Endothelial cell of umbilical vein (primary cell): ENCODE measurements at regions not wholly inside any gene's neighbourhood (a gene's known extent, or its start where the extent isn't known, plus 50 kb on each side); places are given as distances from the start of the nearest gene placed in this dataset.
A peak's percentile ranks its signal among the peaks of the same experiment; 100 is the strongest.

Source experiments
- BruUV-seq: library from RNA; stranded (reverse); fragments of 400-500 nt; replicated peaks from 2 replicates; lab custom pipeline; 2021; lab: Mats Ljungman, UMichigan
- CTCF ChIA-PET: fragments of 300-600, 350-600 bp; sonication (Branson Sonifier 250); formaldehyde crosslinking; loops from one replicate; lab custom pipeline; 2021; ENCODE audit warnings: antibody characterized with exemption, inconsistent platforms; lab: Charles Lee
- POLR2A ChIA-PET: fragments of 300-600, 350-600 bp; sonication (Branson Sonifier 250); formaldehyde crosslinking; loops from one replicate; lab custom pipeline; 2021; ENCODE audit warnings: antibody characterized with exemption, inconsistent platforms; lab: Charles Lee
- DNase-seq: peaks from one replicate; pipeline ENCODE4 v3.0.0-alpha.2; 2011; ENCODE audit warnings: low read depth, low spot score
- FAIRE-seq: peaks from 2 replicates; lab custom pipeline; 2011; peaks lifted over from hg19 to GRCh38; lab: Jason Lieb, UNC
- H2AFZ ChIP-seq: 2 replicates; pipeline ENCODE4 v1.6.0; 2012; ENCODE audit warnings: low read depth, low read length, control low read depth, inconsistent platforms
- H3K27ac ChIP-seq: 2 replicates; pipeline ENCODE4 v1.5.1; 2011; ENCODE audit warnings: low read depth, mild to moderate bottlenecking, control low read depth, low read length, moderate library complexity; ENCODE audit not compliant: insufficient read depth
- H3K27me3 ChIP-seq, 2 experiments: 2 replicates each; pipeline versions ENCODE4 v1.6.0 to v1.6.1; 2011; ENCODE audit warnings: low read length in 2 of 2, mixed read lengths in 1 of 2; ENCODE audit not compliant: control insufficient read depth in 2 of 2, insufficient read depth in 2 of 2
- H3K36me3 ChIP-seq, 2 experiments: 2 replicates in 1 of 2; 3 replicates in 1 of 2; pipeline ENCODE4 v1.5.1; 2011; ENCODE audit warnings: low read length in 2 of 2, mild to moderate bottlenecking in 1 of 2, moderate library complexity in 1 of 2; ENCODE audit not compliant: control insufficient read depth in 2 of 2, insufficient read depth in 2 of 2; ENCODE audit errors: extremely low read depth in 1 of 2
- H3K4me1 ChIP-seq: 3 replicates; pipeline ENCODE4 v1.5.1; 2011; ENCODE audit warnings: mild to moderate bottlenecking, low read length; ENCODE audit not compliant: control insufficient read depth, insufficient read depth; ENCODE audit errors: extremely low read depth
- H3K4me2 ChIP-seq: 2 replicates; pipeline ENCODE4 v1.6.1; 2011; ENCODE audit warnings: low read length, control low read depth, mixed read lengths; ENCODE audit not compliant: insufficient read depth
- H3K4me3 ChIP-seq, 3 experiments: fragments of 200-600 bp in 1 of 3; sonication (generic), shearing (Covaris generic) in 1 of 3; replicated peaks in 1 of 3; 2 replicates each; pipeline ENCODE4 v1.5.1; 2011 to 2016; ENCODE audit warnings: control low read depth in 3 of 3, low read length in 3 of 3, mild to moderate bottlenecking in 2 of 3, inconsistent platforms in 1 of 3, low read depth in 1 of 3, moderate library complexity in 1 of 3; ENCODE audit not compliant: insufficient read depth in 1 of 3
- H3K79me2 ChIP-seq: 2 replicates; pipeline ENCODE4 v1.6.0; 2012; ENCODE audit warnings: low read length, inconsistent platforms; ENCODE audit not compliant: control insufficient read depth, insufficient read depth
- H3K9ac ChIP-seq: replicated peaks from 2 replicates; pipeline ENCODE3; 2011; ENCODE audit warnings: low read length, control low read depth; ENCODE audit not compliant: insufficient read depth; ENCODE audit errors: extremely low read depth
- H3K9me1 ChIP-seq: replicated peaks from 3 replicates; pipeline ENCODE4 v1.6.0; 2011; ENCODE audit warnings: mild to moderate bottlenecking, low read length; ENCODE audit not compliant: control insufficient read depth, insufficient read depth; ENCODE audit errors: extremely low read depth
- H3K9me3 ChIP-seq: replicated peaks from 2 replicates; pipeline ENCODE4 v1.5.1; 2012; ENCODE audit warnings: low read length, inconsistent platforms; ENCODE audit not compliant: control insufficient read depth, insufficient read depth
- H4K20me1 ChIP-seq: replicated peaks from 2 replicates; pipeline ENCODE3; 2011; ENCODE audit warnings: mild to moderate bottlenecking, low read length; ENCODE audit not compliant: control insufficient read depth, insufficient read depth; ENCODE audit errors: extremely low read depth
- EZH2 ChIP-seq: IDR thresholded peaks from 2 replicates; pipeline ENCODE4 v1.6.1; 2012; ENCODE audit warnings: borderline replicate concordance, low read depth, mild to moderate bottlenecking, moderate library complexity, low read length, inconsistent platforms; ENCODE audit not compliant: severe bottlenecking
- FOS ChIP-seq: IDR thresholded peaks from 2 replicates; pipeline ENCODE4 v1.6.1; 2011; ENCODE audit warnings: mild to moderate bottlenecking, low read length, moderate library complexity, borderline replicate concordance; ENCODE audit not compliant: insufficient read depth
- GATA2 ChIP-seq: IDR thresholded peaks from 2 replicates; pipeline ENCODE4 v1.7.0; 2011; ENCODE audit warnings: low read depth, mild to moderate bottlenecking, moderate library complexity, mixed read lengths, low read length; ENCODE audit not compliant: insufficient read length, insufficient read depth
- JUN ChIP-seq: IDR thresholded peaks from 2 replicates; pipeline ENCODE4 v1.6.1; 2011; ENCODE audit warnings: borderline replicate concordance, low read depth; ENCODE audit not compliant: insufficient read length, insufficient read depth
- MYC ChIP-seq: IDR thresholded peaks from one replicate; pipeline ENCODE4 v1.6.1; 2011; ENCODE audit warnings: mild to moderate bottlenecking, low read depth, low read length
- POLR2A ChIP-seq: IDR thresholded peaks from 2 replicates; pipeline ENCODE4 v1.6.1; 2012; ENCODE audit warnings: low read depth, mild to moderate bottlenecking, control low read depth, low read length
- POLR2AphosphoS5 ChIP-seq: IDR thresholded peaks from 2 replicates; pipeline ENCODE4 v1.6.1; 2012; ENCODE audit warnings: low read depth, mild to moderate bottlenecking, control low read depth, low read length, moderate library complexity; ENCODE audit not compliant: insufficient read depth
- dilution Hi-C: fragments of 300-500 bp; cut with MboI; formaldehyde crosslinking; loops from one replicate; pipeline ENCODE4 v1.15.0; 2019; ENCODE audit warnings: low sequenced_read_pairs; ENCODE audit not compliant: extremely low pct_ligation_motif_present
- intact Hi-C: fragments of 100-400 bp; cut with micrococcal nuclease; formaldehyde crosslinking; loops from one replicate; pipeline ENCODE4 v1.10.0; 2022
- TF ChIP-seq, protein P1 (sequence below), 2 donors: IDR thresholded peaks; 1 replicate in 1 of 2; 2 replicates in 1 of 2; pipeline ENCODE4 v1.5.1; 2011; ENCODE audit warnings: low read length in 2 of 2, mild to moderate bottlenecking in 2 of 2, moderate library complexity in 2 of 2, control low read depth in 1 of 2, inconsistent platforms in 1 of 2, low read depth in 1 of 2; ENCODE audit not compliant: insufficient read depth in 1 of 2; ENCODE audit errors: extremely low read depth in 1 of 2
- TF ChIP-seq, protein P2 (sequence below): IDR thresholded peaks from 2 replicates; pipeline ENCODE4 v1.6.1; 2011; ENCODE audit not compliant: insufficient read depth, insufficient read length

DNA sequence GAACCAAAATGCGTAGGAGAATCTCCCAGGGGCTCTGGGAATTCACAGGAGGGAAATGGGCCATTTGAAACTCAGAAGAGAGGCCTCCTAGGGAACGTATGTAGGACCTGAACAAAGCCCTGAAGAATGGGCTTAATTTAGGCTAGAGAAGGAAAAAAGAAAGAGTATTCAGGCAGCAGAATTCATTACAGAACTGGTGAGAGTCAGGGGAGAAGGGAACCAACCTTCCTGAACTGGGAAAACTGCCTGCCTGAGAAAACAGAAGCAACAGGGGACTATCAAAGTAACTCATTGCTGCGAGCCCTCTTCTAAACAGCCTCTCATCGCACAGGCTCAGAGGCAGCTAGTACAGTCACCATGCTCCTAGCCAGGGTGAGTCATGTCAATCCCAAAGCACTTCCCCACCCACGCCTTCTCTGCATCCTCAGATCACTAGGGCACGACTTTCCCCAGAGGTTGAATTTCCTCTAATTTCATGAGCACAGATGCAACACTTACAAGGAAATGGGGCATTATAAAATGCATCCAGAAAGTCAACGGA lies 98.1 kb downstream of the ADSS2 start:
- CTCF ChIA-PET, result interaction anchor here (0.7 to 1.2 kb wide), 2 partner anchors 9 to 54 kb away, joined by 3 read pairs; no protein-coding TSS in a partner anchor

More for the DNA sequence above, 98.1 kb downstream of the ADSS2 start:
- H2AFZ ChIP-seq, result peak overlapping the region; percentile 17
- H3K27ac ChIP-seq, result peak overlapping the region; percentile 72
- no peaks in the 10 kb centered on the region for H3K79me2 ChIP-seq
- POLR2A ChIA-PET, result no interaction called here
- DNase-seq (peak; percentile 98), FAIRE-seq (peak; percentile 96)
- H3K9me1 ChIP-seq, result no peaks in the 10 kb centered on the region
- intact Hi-C loops, result loop anchor here (1.0 kb wide), 1 partner anchor 98 kb away; the partner anchor contains the start of gene ADSS2
- H3K4me3 ChIP-seq, result no peak overlapping the region
- H3K27me3 ChIP-seq, result no peaks in the 10 kb centered on the region
- BruUV-seq, result TSS peak; percentile 75
- H3K9ac ChIP-seq, result peak overlapping the region; percentile 37
- no peaks in the 10 kb centered on the region for H4K20me1 ChIP-seq
- no peaks in the 10 kb centered on the region for H3K36me3 ChIP-seq
- peaks cover 39% of the 10 kb centered on the region for H3K4me1 ChIP-seq
- TF ChIP-seq GATA2, result peak; percentile 49
- TF ChIP-seq, protein P1, sequence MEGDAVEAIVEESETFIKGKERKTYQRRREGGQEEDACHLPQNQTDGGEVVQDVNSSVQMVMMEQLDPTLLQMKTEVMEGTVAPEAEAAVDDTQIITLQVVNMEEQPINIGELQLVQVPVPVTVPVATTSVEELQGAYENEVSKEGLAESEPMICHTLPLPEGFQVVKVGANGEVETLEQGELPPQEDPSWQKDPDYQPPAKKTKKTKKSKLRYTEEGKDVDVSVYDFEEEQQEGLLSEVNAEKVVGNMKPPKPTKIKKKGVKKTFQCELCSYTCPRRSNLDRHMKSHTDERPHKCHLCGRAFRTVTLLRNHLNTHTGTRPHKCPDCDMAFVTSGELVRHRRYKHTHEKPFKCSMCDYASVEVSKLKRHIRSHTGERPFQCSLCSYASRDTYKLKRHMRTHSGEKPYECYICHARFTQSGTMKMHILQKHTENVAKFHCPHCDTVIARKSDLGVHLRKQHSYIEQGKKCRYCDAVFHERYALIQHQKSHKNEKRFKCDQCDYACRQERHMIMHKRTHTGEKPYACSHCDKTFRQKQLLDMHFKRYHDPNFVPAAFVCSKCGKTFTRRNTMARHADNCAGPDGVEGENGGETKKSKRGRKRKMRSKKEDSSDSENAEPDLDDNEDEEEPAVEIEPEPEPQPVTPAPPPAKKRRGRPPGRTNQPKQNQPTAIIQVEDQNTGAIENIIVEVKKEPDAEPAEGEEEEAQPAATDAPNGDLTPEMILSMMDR (IDR thresholded peaks at IDR 0.05; ENCODE audit: extremely low read depth in 1 of 2, insufficient read depth in 1 of 2, low read depth in 1 of 2, low read length in 2 of 2), result no peak
- TF ChIP-seq EZH2, result no peak
- TF ChIP-seq MYC, result no peak
- TF ChIP-seq, protein P2, sequence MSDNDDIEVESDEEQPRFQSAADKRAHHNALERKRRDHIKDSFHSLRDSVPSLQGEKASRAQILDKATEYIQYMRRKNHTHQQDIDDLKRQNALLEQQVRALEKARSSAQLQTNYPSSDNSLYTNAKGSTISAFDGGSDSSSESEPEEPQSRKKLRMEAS, result no peak
- peak; percentile 99 for TF ChIP-seq FOS
- peak; percentile 83 for TF ChIP-seq POLR2AphosphoS5
- peak; percentile 94 for TF ChIP-seq JUN
- peak; percentile 58 for TF ChIP-seq POLR2A
- no peaks in the 10 kb centered on the region for H3K9me3 ChIP-seq
- H3K4me2 ChIP-seq, result peak overlapping the region; percentile 9
- dilution Hi-C loops, result no loop called here
